Mucosa of descending colon (tissue), 3 donors: ENCODE measurements at regions not wholly inside any gene's neighbourhood (a gene's known extent, or its start where the extent isn't known, plus 50 kb on each side); places are given as distances from the start of the nearest gene placed in this dataset.

Source experiments
- ATAC-seq: fragments of 200-7000 bp; cut with Tn5 transposase; one replicate; pipeline ENCODE4 v1.9.1; 2020; ENCODE audit warnings: mild to moderate bottlenecking, moderate library complexity
- DNase-seq, 3 donors: peaks; one replicate each; pipeline ENCODE4 v3.0.0-alpha.2; 2020
- H3K36me3 ChIP-seq: fragments of 200-600 bp; one replicate; pipeline ENCODE4 v1.8.0; 2021; ENCODE audit warnings: low read depth, mild to moderate bottlenecking
- H3K4me1 ChIP-seq: fragments of 200-600 bp; one replicate; pipeline ENCODE4 v1.8.0; 2021; ENCODE audit warnings: low read depth, mild to moderate bottlenecking
- H3K4me3 ChIP-seq: fragments of 200-600 bp; one replicate; pipeline ENCODE4 v1.8.0; 2021; ENCODE audit warnings: mild to moderate bottlenecking
- H3K9me3 ChIP-seq: fragments of 200-600 bp; one replicate; pipeline ENCODE4 v1.8.0; 2021; ENCODE audit warnings: mild to moderate bottlenecking
- intact Hi-C, 2 donors: fragments of 100-400 bp; cut with DNase I in 1 of 2; cut with micrococcal nuclease in 1 of 2; formaldehyde crosslinking; loops; one replicate each; pipeline versions ENCODE4 v1.11.0 to v1.11.1; 2022; cut with DNase I, micrococcal nuclease
- TF ChIP-seq, protein P1 (sequence below): fragments of 200-600 bp; IDR thresholded peaks from one replicate; pipeline ENCODE4 v1.8.0; 2022; ENCODE audit warnings: antibody characterized with exemption, mild to moderate bottlenecking
- donor health status: DM: no; HTN: no; CAD: no; lungs with moderate emphysema.
- donor health status: DM: no; HTN: no; CAD: no.
- donor health status: DM: no; HTN: yes; CAD: no.

DNA sequence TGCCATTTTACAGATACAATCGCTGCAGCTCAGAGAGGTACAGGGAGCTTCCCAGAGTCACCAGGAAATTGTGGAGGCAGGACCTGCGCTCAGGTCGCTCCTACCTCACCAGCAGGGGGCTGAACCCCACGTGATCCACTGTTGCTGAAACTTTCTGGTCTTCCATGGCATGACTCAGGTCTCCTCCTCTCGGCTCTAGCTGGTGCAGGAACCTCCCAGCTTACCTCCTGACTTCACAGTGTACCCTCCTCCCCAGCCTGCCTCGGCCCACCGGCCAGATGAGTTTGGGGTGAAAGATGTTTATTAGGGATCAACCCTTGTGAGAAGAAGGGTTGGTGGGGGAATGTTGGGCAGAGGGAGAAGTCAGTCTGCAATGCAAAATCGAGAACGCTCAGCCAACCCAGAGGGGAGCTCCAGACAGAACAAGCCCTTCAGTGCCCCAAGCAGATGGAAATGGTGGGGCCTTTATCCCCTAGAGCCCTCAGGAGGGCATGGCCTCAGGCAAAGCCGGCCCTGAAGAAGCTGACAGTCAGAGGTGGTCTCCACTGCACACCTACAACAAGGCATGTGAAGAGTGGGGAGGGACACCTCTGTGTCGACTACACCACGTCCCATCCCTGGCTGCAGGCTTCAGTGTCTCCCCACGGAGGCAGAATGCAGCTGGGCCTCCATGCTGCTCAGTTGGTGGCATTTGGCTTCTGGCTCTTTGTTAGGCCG, 118.6 kb upstream of the PRR20G start:
- DNase-seq (peak in 2 of 3 donors; percentile 9 to 33), ATAC-seq (peak; percentile 75)
- H3K4me3 ChIP-seq = no peak overlapping the region
- no peaks in the 10 kb centered on the region for H3K4me1 ChIP-seq
- TF ChIP-seq, protein P1, sequence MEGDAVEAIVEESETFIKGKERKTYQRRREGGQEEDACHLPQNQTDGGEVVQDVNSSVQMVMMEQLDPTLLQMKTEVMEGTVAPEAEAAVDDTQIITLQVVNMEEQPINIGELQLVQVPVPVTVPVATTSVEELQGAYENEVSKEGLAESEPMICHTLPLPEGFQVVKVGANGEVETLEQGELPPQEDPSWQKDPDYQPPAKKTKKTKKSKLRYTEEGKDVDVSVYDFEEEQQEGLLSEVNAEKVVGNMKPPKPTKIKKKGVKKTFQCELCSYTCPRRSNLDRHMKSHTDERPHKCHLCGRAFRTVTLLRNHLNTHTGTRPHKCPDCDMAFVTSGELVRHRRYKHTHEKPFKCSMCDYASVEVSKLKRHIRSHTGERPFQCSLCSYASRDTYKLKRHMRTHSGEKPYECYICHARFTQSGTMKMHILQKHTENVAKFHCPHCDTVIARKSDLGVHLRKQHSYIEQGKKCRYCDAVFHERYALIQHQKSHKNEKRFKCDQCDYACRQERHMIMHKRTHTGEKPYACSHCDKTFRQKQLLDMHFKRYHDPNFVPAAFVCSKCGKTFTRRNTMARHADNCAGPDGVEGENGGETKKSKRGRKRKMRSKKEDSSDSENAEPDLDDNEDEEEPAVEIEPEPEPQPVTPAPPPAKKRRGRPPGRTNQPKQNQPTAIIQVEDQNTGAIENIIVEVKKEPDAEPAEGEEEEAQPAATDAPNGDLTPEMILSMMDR = no peak
- no peaks in the 10 kb centered on the region for H3K9me3 ChIP-seq
- H3K36me3 ChIP-seq = no peaks in the 10 kb centered on the region
- intact Hi-C loops = no loop called here

- Histone ChIP-seq H3K4me3 (no peak overlapping the region), H3K9me3 (no peaks in the 10 kb centered on the region), H3K4me1 (no peaks in the 10 kb centered on the region), H3K36me3 (no peaks in the 10 kb centered on the region)
- ATAC-seq = no peak
- intact Hi-C loops = no loop called here
- no peak for DNase-seq
- TF ChIP-seq, protein P1 = no peak
Measured at GRCh38 chr3:127405791-127406190, 117.9 kb upstream of the PRR20G start.

- TF ChIP-seq, protein P1 = no peak
- intact Hi-C loops = no loop called here
- Histone ChIP-seq H3K4me3 (no peak overlapping the region), H3K9me3 (no peaks in the 10 kb centered on the region), H3K4me1 (no peaks in the 10 kb centered on the region), H3K36me3 (no peaks in the 10 kb centered on the region)
- ATAC-seq = no peak
- no peak for DNase-seq
Measured at GRCh38 chr3:127405010-127405598, 117.3 kb upstream of the PRR20G start.

GRCh38 chr3:127404221-127405009, 116.6 kb upstream of the PRR20G start:
- Histone ChIP-seq H3K4me3 (no peak overlapping the region), H3K9me3 (no peaks in the 10 kb centered on the region), H3K4me1 (no peaks in the 10 kb centered on the region), H3K36me3 (no peaks in the 10 kb centered on the region)
- DNase-seq (no peak), ATAC-seq (no peak)
- intact Hi-C loops = no loop called here
- TF ChIP-seq, protein P1 = no peak

GRCh38 chr3:127403795-127404194, 115.9 kb upstream of the PRR20G start:
- intact Hi-C loops = no loop called here
- DNase-seq = no peak

More at GRCh38 chr3:127403795-127404194, 115.9 kb upstream of the PRR20G start:
- no peaks in the 10 kb centered on the region for H3K36me3 ChIP-seq
- H3K4me1 ChIP-seq = no peaks in the 10 kb centered on the region
- TF ChIP-seq, protein P1 = no peak
- H3K4me3 ChIP-seq = no peak overlapping the region
- ATAC-seq = no peak
- H3K9me3 ChIP-seq = no peaks in the 10 kb centered on the region
